NCI-H2029 (cell line): ENCODE measurements at regions not wholly inside any gene's neighbourhood (a gene's known extent, or its start where the extent isn't known, plus 50 kb on each side); places are given as distances from the start of the nearest gene placed in this dataset.
A peak's percentile ranks its signal among the peaks of the same experiment; 100 is the strongest.

Source experiments
- DNase-seq: peaks from one replicate; lab custom pipeline; 2025; lab: John Stamatoyannopoulos, UW

DNA sequence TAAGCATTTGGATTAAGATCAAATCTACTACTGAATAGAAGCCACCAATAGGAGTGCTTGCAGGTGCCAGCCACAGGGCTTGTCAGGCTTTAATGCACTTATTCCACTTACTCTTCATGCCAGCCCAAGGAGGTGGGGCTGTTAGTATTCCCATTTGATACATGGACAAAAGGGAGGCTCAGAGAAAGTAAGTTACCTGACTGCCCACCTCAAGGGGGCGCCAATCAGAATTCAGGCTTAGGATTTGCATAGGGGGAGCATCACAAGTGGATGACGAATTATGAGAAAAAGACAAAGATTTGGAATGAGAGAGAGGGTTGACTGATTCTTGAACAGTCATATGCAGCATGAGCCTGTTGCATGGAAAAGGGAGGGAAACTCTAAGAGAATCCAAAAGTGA, 188.4 kb upstream of the TSHZ2 start:
- DNase-seq: no peak

DNA sequence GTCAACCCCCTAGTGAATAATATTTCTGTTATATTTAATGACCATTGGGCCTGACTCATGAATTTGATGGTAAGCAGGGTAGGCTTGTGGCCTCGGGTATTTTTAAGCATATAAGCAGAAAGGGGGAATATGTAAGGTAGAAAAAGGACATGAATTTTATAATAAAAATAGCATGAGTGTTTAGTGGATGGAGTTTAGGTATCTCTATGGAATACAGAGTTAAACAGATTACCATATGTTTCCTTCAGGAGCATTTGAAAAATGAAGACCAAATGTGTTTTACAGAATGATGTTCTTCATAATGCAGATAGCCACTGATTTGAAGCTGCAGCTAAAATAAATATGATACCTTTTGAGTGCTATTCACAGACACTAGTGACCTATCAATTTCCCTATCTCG, 191.7 kb upstream of the TSHZ2 start:
- no peak for DNase-seq

DNA sequence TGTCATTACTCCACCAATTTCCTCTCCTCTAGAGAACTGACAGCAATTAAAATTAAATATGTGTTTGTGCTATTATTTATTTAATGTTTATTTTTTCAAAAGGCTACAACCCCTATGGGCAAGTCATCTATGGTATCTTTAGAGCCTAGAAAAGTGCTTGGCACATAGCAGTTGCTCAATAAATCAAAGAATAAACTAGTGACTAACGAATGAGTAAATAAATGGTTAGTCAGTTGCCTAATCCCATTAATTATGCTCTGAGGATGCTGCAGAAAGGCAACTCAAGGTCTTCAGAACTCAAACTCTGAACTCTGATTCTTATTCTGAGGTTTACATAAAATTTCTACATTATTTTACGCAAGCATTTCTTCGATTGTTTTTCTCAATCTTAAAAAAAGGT, 193.0 kb upstream of the TSHZ2 start:
- no peak for DNase-seq

DNA sequence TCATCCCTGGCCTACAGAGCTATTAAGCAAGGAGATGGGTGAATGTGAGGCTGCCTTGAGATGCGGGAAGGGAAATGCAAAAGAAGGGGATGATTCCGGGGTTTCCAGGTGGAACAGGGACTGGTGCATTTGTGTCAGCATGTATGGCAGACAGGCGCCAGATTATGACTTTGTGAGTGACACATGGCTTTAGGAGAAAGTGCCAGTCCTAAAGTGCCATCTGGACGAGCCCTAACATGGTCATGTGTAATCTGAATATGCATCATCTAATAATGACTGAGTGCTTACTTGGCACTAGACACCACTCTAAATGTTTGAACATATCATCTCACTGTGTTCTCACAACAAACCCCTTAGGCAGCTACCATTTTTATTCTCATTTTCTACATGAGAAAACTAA, 195.0 kb upstream of the TSHZ2 start:
- peak; percentile 7 for DNase-seq

DNA sequence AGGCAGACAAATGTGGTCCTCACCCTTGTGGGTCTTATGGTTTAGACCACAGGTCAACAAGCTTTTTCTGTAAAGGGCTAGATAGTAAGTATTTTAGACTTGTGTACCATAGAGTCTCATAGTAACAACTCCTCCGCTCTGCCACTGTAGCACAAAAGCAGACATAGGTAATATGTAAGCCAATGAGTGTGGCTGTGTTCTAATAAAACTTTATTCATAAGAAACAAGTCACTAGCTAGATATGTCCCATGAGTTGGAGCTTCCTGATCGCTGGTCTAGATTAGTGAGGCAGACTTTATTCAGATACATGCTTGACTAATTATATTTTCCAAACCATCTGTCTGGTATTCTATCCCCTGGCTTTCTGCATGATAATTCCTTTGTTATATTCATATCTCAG, 196.4 kb upstream of the TSHZ2 start:
- DNase-seq: no peak

DNA sequence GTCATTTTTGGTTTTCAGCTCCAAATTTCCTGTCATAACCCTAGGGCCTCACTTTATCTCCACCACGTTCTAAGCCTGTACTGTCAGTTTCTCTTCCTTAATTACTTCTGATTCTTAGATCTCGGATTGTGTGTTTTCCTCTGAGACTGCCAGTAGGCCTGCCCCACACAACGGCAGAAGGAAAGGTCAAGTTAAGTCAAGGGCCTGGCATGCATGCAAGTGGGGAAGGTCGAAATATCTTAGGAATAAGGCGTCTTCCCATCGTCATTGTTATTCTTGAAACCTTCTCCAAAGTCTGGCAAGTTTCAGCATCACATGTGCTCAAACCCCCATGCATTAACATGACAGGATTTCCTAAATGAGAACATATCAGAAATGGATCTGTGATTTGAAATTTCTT, 203.5 kb upstream of the TSHZ2 start:
- no peak for DNase-seq

DNA sequence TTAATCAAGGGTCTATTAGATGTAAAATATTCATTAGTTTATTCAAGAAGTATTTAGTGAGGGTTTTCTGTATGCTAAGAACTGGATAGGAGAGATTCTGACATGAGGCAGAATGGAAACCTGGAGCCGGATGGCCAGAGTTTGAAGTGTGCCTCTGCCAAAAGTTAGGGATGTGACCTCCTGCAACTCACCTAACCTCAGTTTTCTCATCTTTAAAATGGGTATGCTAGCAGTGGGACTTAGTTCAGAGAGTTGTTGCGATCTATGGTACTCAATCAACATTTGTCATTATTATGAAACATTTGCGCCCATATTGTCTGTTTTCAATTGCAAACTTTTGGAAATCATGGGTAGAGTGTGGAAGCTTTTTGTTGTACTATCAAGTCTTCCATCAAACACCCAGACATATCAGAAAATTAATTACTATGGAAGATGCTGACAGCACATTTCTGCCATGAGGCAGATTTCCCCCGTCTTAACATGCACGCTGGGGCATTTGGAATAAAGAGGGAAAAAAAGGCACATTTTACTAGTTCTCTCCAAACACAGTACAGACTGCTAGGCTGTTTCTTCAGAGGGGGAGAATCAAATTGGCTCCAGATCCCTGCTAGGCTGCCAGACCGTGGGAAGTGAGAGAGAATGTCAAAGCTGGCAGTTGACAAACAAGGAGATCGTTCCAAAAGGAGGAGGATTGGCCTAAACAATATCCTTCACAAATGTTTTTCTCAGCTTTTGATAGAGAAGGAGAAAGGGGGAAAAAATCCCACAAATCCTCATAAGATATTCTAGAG, 205.3 kb upstream of the TSHZ2 start:
- no peak for DNase-seq

DNA sequence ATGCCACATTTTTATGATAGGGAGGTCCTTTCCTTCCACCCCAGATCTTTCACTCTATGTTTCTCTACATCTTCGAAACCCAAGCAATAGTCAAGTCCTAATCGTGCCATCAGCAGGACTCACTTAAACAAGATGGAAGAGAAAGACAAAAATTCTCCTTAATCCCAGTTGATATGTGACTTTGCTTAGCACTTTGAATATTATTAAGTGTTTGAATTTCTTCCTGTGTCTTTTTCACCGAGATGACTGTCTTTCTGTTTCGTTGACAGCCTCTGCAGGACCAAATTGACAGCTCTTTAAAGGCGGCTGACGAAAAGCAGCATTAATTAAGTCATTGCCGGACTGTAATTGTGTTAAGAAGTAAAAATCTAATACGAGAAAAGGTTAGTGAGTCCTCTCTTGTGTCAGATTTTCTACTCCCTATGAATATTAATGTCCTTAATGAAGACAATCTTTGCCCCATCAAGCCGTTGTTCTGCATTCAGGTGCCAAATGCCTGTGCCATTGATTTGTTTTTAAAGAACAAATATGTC, 208.8 kb upstream of the TSHZ2 start:
- no peak for DNase-seq

DNA sequence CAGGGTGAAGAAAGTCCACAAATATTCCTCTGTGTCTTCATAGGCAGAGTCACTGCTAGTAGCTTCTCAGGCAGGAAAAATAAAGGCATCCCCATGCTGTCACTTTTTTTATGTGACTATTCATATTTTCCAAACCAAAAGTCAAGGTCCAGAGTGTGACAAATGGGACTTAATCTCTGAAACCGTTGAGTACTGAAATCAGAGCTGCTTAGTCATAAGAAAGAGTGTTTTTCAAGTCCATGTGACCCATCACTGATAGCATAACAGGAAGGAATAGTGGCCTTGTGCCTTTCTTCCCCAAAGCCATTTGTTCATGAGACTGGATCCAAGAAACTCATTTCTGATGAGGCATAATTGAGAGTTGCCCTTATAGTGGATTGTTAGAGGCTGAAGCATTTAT, 210.3 kb upstream of the TSHZ2 start:
- no peak for DNase-seq

DNA sequence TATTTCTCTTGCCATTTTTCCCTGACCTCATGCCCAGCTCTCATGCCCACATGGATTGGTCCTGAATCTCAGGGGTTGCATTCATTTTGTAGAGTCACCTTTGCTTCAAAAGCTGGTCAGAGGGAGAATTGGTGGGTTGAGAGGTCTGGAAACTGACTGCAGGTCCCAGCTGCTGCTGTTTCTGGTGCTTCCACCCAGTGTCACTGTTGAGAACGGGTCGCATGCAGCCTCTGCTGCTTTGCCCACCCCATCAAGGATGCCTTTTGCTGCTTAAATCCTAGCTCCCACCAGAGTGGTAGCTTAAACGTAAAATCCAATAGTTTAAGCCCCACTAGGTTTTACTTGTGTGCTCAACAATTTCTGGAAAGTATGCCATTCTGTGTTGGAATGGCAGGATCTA, 211.4 kb upstream of the TSHZ2 start:
- no peak for DNase-seq

DNA sequence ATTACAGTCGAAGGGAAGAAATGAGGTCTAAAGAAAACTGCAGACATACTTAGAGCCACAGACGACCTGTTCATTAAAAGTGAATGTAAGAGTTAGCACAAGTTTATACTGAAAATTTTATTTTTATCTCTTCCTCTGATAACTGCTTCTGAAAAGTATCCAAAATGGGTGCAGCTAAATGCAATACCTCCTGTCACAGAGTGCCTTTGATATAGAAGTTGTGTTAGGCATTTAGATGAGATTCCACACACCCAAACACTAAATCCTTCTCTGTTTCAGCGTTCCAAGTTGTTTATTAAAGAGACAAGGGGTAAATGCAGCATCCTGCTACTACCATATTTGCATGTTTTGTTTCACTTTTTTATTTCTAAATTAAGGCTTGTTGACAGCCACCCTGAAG, 214.7 kb upstream of the TSHZ2 start:
- DNase-seq: no peak

DNA sequence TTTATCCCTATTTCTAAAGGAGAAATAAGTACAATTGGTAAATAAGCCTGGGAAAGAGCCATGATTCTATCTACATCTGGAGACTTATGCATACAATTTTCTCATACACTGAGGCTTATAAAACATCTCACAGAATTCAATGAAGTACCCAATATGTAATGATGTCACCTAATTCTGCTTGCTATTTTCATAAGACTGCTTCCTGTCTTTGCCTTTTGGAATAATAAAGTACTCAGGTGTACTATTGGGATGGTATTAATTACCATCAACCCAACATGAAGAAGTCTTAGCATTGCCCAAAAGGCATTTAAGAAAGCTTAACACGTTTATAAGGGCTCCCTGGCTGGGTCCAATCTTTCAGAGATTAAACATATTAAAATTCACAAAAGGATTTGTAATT, 216.4 kb upstream of the TSHZ2 start:
- DNase-seq: no peak

DNA sequence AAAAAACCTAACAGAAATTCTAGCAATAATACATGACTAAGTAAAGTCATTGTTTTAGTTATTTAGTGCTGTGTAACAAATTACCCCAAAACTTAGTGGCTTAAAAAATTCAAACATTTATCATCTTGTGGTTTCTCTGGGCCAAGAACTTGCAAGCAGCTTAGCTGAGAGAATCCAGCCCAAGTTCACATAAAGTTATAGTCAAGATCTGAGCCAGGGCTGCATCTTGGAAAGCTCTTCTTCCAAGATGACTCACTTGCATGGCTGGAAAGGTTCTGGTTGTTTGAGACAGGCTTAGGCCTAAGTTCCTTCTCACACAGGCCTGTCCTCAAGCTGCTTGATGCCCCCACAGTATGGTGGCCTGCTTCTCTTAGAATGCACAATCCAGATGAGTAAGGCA, 217.8 kb upstream of the TSHZ2 start:
- no peak for DNase-seq

DNA sequence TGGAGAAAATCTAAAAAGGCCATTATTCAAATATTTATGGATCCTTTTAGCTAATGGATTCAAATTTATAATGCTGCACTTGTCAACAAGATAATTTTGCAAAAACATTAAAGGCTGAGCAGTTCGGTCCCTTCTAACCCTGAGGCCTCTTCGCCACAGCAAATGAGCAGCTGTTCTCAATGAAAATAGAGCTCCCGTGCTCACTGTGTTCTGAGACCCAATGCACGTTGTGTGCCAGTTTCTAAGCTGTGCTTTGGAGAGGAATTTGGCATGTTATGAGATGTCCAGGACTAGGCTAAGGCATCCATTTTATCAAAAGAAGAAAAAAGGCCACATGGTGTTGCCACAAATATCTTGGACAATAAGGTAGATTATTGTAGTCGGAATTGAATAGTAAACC, 220.1 kb upstream of the TSHZ2 start:
- DNase-seq: no peak

DNA sequence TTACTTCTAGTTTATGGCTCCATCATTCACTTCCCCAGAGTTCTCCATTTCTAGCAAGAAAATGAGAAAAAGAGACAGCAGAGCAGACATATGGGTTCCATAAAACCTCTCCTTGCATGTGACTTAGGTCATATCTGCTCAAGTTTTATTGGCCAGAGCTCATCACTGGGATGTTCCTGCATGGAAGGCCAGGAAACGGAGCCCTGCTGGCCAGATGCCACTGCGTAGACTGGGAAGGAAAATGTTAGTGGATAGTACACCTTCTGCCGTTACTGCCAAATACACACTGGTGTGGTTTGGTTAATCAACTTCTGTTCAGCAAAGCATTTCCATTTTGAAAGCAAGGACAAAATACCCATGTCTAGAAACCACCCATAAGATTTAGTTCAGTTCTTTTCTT, 220.6 kb upstream of the TSHZ2 start:
- DNase-seq: no peak

DNA sequence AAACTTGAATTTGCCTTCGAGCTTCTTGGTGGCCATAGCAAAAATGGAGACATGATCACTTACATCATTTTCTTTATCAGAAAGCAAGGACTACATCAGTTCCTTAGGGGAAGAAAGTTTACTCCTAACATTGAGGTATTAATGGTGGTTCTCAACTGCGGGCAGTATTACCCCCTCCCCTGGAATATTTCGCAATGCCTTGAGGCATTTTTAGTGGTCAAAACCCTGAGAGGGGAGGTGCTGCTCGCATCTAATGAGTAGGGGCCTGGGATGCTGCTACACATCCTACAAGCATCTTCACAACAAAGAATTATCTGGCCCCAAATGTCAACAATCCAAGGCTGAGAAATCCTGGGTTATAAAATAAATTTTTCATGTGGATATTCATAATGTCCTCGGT, 222.2 kb upstream of the TSHZ2 start:
- no peak for DNase-seq

DNA sequence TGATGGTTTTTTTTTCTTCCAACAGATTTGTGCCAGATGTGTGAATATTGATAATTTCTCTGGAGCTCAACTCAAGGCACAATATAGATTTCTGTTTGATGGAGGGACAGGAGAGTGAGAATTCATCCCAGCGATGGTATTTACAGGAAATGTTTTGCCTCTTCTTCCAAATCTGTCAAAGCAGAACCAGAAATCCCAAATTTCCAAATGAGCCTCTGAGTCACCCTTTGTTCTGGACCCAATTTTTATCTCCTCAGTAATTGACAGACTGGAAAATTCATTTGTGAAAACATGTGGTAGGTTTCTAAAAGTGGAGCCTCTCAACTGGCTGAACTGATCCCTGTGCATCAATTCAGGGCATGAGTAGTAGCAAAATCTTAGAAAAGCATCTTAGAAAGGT, 223.2 kb upstream of the TSHZ2 start:
- DNase-seq: no peak

DNA sequence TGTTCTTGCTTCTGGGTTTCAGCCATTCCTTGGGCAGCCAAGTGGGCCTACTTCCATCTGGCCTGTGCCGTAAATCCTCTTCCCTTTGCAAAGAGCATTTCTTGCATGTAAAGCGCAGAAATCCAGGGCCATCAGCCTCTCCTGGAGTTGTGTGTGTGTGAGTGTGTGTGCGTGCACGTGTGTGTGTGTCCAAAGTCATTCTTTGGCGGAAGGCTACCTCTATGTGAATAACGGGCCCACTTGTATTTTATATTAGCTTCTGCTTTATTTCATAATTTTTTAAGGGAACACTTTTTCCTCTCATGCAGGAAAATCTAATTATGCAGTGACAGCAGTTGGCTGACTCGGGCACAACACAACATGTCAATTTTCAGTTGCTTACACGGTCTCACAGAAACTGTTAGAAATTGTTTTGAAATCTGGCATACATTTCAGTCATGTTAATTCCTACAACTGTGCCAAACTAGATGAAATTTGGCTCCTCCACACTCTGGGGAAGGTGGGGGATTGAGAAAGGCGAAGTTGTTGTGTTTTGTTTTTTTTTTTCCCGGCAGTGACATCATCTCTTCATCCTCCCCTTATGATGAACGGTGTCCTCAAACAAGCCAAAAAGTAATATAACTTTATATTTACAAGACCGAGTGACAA, 223.7 kb upstream of the TSHZ2 start:
- DNase-seq: no peak

DNA sequence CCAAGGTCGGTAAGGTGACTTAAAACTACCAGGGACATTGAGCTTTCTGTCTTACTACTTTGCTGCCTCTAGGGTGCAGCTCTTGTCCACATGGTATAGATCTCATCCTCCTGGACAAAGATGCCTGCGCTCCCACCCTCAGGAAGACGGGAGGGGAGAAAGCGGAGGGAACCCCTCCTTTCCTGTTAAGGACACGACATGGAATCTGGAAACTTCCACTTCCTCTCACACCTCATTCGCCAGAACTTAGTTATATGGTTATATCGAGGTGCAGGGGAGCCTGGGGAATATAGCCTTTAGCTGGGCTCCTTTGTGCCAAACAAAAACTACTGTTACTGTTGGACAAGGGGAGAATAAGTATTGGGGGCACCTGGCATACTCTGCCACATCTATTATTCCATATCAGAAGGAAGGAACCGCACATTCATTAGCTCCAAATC, 224.3 kb upstream of the TSHZ2 start:
- DNase-seq: no peak

DNA sequence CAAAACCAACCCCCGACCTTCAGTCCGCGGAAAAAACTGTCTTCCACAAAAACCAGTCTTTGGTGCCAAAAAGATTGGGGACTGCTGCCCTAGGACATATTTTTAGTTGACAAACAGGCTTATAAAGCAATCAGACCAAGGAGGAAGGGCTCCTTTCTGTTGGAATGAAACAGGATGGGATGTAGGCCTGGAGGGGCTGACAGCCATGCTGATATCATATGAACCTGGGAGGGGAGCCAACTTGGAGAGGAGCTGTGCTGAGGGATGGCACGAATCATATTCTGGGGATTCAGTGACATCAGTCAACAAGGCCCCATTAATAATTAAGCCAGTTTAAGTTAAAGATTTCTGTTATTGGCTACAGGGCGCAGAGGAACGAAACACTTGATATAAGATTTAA, 225.4 kb upstream of the TSHZ2 start:
- no peak for DNase-seq

DNA sequence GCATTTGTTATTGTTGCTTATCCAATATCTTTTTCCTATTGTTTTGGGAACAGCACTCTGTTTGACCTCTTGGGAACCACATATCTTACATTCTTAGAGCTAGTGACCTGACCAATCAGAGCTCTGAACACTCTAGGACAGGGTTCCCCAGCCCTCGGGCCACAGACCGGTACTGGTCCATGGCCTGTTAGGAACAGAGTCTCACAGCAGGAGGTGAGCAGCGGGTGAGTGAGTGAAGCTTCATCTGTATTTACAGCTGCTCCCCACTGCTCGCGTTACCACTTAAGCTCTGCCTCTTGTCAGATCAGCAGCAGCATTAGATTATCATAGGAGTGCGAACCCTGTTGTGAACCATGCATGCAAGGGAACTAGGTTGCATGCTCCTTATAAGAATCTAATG, 226.0 kb upstream of the TSHZ2 start:
- DNase-seq: no peak

DNA sequence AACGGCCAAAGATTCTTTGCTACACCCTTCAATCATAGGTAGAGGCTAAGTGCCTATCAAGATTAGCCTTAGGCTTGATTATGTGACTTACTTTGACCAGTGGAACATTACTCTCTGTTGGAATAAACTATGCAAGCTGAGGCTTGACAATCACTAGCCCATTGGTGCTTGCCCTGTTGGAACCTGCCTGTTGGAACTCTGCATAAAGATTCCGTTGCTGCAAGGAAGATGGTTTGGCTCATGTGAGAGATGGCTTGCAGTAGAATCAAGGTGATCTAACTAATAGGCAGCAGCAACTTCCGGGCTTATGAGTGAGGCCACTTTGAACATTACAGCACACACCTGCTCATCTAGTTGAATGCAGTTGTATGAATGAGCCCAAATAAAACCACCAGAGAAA, 227.7 kb upstream of the TSHZ2 start:
- DNase-seq: no peak

DNA sequence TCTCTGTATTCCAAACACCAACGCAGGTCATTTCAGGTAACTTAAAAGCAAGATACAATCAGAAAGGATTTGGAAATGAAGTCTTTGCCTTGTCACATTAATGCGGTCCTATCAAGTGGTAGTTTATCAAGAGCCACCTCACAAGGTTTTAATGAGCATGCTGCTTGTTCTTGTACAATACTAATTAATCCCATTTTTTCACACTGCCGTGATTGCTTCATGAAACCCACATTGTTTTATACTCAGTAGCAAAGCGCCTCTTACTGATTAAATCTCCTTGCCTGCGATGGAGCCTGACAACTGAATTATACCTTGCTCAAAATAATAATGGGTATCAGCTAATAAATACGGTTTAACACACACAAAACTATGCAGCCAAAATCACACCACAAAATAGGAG, 234.1 kb upstream of the TSHZ2 start:
- no peak for DNase-seq

DNA sequence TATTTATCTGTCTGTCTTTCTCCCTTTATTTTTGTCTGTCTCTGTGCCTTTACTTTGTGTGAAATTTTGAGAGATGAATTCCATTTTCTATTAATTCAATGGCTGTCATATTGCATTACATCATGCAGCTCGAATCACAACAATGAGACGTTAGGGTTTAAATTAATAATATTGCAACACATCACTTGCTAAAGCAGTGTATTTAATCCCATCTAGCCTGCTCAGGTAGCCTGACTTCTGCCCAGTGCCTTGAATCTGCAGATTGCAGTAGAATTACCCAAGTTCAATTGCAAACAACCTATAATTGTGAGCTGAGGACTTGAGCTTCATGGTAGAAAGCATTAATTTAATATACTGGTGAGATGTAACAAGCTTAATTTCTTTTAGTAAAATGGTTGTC, 235.7 kb upstream of the TSHZ2 start:
- DNase-seq: no peak
